Prostate gland (tissue), 2 donors: ENCODE measurements at regions not wholly inside any gene's neighbourhood (a gene's known extent, or its start where the extent isn't known, plus 50 kb on each side); places are given as distances from the start of the nearest gene placed in this dataset.

Experiments used
- DNase-seq: peaks from one replicate; pipeline ENCODE4 v3.0.0-alpha.2; 2019; ENCODE audit warnings: low spot score
- H3K27ac ChIP-seq, 2 donors: fragments of 200-600 bp; sonication (generic); 2 replicates each; pipeline ENCODE4 v1.5.1; 2017 to 2019
- H3K27me3 ChIP-seq: fragments of 200-600 bp; sonication (generic); replicated peaks from 2 replicates; pipeline ENCODE4 v1.5.1; 2019; ENCODE audit not compliant: insufficient read depth
- H3K36me3 ChIP-seq, 2 donors: fragments of 200-600 bp; sonication (generic); 1 replicate in 1 of 2; 2 replicates in 1 of 2; pipeline versions ENCODE4 v1.5.1 to v1.8.1; 2017 to 2019
- H3K4me1 ChIP-seq: fragments of 200-600 bp; sonication (generic); replicated peaks from 2 replicates; pipeline ENCODE4 v1.5.1; 2019
- H3K4me3 ChIP-seq, 2 donors: fragments of 200-600 bp; sonication (generic); 2 replicates each; pipeline ENCODE4 v1.5.1; 2017 to 2019
- H3K9me3 ChIP-seq: fragments of 200-600 bp; sonication (generic); 2 replicates; pipeline ENCODE4 v1.5.1; 2017
- CTCF ChIP-seq, 4 experiments: fragments of 200-600 bp in 2 of 4; fragments of 450-650 bp in 2 of 4; sonication (generic) in 2 of 4; IDR thresholded peaks; 1 replicate in 3 of 4; 2 replicates in 1 of 4; pipeline ENCODE4 v1.5.1; 2016 to 2019; ENCODE audit warnings: antibody characterized with exemption in 4 of 4, mild to moderate bottlenecking in 2 of 4, moderate library complexity in 2 of 4
- POLR2A ChIP-seq: fragments of 450-650 bp; IDR thresholded peaks from one replicate; pipeline ENCODE4 v1.6.1; 2016; ENCODE audit warnings: antibody characterized with exemption, mild to moderate bottlenecking
- POLR2AphosphoS5 ChIP-seq: sonication (generic); formaldehyde crosslinking; IDR thresholded peaks from one replicate; pipeline ENCODE4 v1.6.1; 2017; ENCODE audit warnings: antibody characterized with exemption
- WGBS: methylation state at CpG from one replicate; pipeline ENCODE4 v1.1.5; 2018; 5-methylcytosine and 5-hydroxymethylcytosine counted together
- intact Hi-C: fragments of 100-400 bp; cut with DNase I; formaldehyde crosslinking; loops from one replicate; pipeline ENCODE4 v1.14.2; 2022

- Histone ChIP-seq H3K4me3 (no peak overlapping the region), H3K27me3 (no peaks in the 10 kb centered on the region), H3K27ac (no peak overlapping the region), H3K9me3 (no peaks in the 10 kb centered on the region), H3K36me3 (no peaks in the 10 kb centered on the region), H3K4me1 (no peaks in the 10 kb centered on the region)
- no peak for DNase-seq
- no peak for TF ChIP-seq POLR2A
- no peak for TF ChIP-seq POLR2AphosphoS5
- no peak for TF ChIP-seq CTCF (IDR thresholded peaks at IDR 0.05)
- WGBS, result 20% methylated on average over 3 of the region's 3 CpGs
- intact Hi-C loops, result no loop called here
Observed at GRCh38 chr5:102596113-102596512, 97.3 kb upstream of the SLCO6A1 start.

DNA sequence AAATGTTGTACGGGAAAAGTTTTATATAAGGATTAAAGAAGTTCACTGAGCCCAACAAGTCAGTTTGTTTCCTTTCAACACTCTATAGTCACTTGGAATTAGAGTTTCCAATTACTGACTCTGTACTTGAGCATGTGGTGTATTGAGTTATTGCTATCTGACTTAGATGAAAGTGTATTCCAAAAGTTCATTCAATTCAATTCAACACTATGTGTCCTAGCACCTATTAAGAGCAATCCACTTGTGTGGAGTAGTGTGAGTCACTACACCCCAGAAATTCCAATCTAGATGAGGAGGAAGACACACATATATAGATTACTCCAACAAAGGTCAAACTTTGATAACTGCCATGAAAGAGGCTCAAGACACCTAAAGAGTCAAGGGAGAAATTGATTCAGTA lies 98.2 kb upstream of the SLCO6A1 start:
- H3K4me3 ChIP-seq, result no peak overlapping the region
- WGBS, result 97% methylated on average over 1 of the region's 1 CpG

GRCh38 chr5:102599289-102599688 lies 100.5 kb upstream of the SLCO6A1 start:
- Histone ChIP-seq H3K9me3 (no peaks in the 10 kb centered on the region), H3K36me3 (no peaks in the 10 kb centered on the region), H3K4me3 (no peak overlapping the region), H3K27ac (no peak overlapping the region), H3K27me3 (no peaks in the 10 kb centered on the region), H3K4me1 (no peaks in the 10 kb centered on the region)
- no peak for DNase-seq
- 96% methylated on average over 2 of the region's 2 CpGs for WGBS
- no peak for TF ChIP-seq POLR2AphosphoS5
- intact Hi-C loops, result no loop called here

More for the DNA sequence above, 98.2 kb upstream of the SLCO6A1 start:
- intact Hi-C loops, result no loop called here
- no peaks in the 10 kb centered on the region for H3K4me1 ChIP-seq
- no peaks in the 10 kb centered on the region for H3K27me3 ChIP-seq
- H3K27ac ChIP-seq, result no peak overlapping the region
- H3K36me3 ChIP-seq, result no peaks in the 10 kb centered on the region
- no peaks in the 10 kb centered on the region for H3K9me3 ChIP-seq
- TF ChIP-seq CTCF (IDR thresholded peaks at IDR 0.05), result no peak
- TF ChIP-seq POLR2AphosphoS5, result no peak
- no peak for TF ChIP-seq POLR2A
- no peak for DNase-seq

- Histone ChIP-seq H3K27ac (no peak overlapping the region), H3K9me3 (no peaks in the 10 kb centered on the region), H3K4me1 (no peaks in the 10 kb centered on the region), H3K27me3 (no peaks in the 10 kb centered on the region), H3K4me3 (no peak overlapping the region), H3K36me3 (no peaks in the 10 kb centered on the region)
- no peak for DNase-seq
- WGBS, result 48% methylated on average over 3 of the region's 3 CpGs
- intact Hi-C loops, result no loop called here
- no peak for TF ChIP-seq POLR2AphosphoS5
Observed at GRCh38 chr5:102600964-102601363, 102.2 kb upstream of the SLCO6A1 start.

DNA sequence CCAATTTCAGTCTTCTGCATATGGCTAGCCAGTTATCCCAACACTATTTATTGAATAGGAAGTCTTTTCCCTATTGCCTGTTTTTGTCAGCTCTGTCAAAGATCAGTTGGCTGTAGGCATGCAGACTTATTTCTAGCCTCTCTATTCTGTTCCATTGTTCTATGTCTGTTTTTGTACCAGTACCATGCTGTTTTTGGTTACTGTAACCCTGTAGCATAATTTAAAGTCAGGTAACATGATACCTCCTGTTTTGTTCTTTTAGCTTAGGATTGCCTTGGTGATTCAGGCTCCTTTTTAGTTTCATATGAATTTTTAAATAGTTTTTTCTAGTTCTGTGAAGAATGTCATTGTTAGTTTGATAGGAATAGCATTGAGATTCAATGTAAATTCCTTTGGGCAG lies 104.9 kb upstream of the SLCO6A1 start:
- Histone ChIP-seq H3K27ac (no peak overlapping the region), H3K27me3 (no peaks in the 10 kb centered on the region), H3K4me1 (no peaks in the 10 kb centered on the region), H3K4me3 (no peak overlapping the region), H3K9me3 (no peaks in the 10 kb centered on the region), H3K36me3 (no peaks in the 10 kb centered on the region)
- no peak for TF ChIP-seq CTCF (IDR thresholded peaks at IDR 0.05)
- TF ChIP-seq POLR2A, result no peak
- TF ChIP-seq POLR2AphosphoS5, result no peak
- intact Hi-C loops, result no loop called here
- DNase-seq, result no peak

DNA sequence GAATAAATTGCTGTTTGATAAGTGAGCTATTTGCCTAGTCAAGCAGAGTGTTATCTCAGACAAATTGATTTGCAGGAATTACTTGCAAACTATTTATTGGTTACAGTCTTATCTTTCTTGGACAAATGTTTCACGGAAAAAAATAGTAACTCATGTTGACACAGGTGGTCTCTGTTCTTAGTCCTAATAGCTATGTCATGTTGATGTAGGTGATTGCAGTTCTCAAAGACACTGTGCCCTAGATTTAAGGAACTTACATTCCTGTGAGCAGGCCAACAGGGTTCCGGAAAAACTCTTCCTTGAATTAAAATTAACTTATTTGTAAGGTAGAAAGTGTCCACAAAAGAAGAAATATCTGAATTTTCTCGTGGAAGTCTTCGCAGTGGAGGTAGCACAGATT lies 109.6 kb upstream of the SLCO6A1 start:
- Histone ChIP-seq H3K27me3 (no peaks in the 10 kb centered on the region), H3K36me3 (no peaks in the 10 kb centered on the region), H3K9me3 (no peaks in the 10 kb centered on the region), H3K27ac (no peak overlapping the region), H3K4me1 (no peaks in the 10 kb centered on the region), H3K4me3 (no peak overlapping the region)
- TF ChIP-seq CTCF (IDR thresholded peaks at IDR 0.05), result no peak
- no peak for TF ChIP-seq POLR2AphosphoS5
- TF ChIP-seq POLR2A, result no peak
- WGBS, result 54% methylated on average over 4 of the region's 4 CpGs
- intact Hi-C loops, result no loop called here
- no peak for DNase-seq
